ENCODE measurements at regions not wholly inside any gene's neighbourhood (a gene's known extent, or its start where the extent isn't known, plus 50 kb on each side); places are given as distances from the start of the nearest gene placed in this dataset.
"Not testable (repeated sequence)": the region's sequence is repeated elsewhere in the genome, so short reads cannot be mapped to it uniquely, and the experiment has no call there.

- no peak for DNase-seq (ENCODE audit: low read depth in 2 of 2)
Observed at GRCh38 chr12:41681898-41682297, 462.8 kb downstream of the GXYLT1 start.

GRCh38 chr12:41680155-41680554 is 464.5 kb downstream of the GXYLT1 start:
- DNase-seq (ENCODE audit: low read depth in 2 of 2) = no peak

GRCh38 chr12:41663598-41664265 is 475.6 kb downstream of the PDZRN4 start:
- DNase-seq (ENCODE audit: low read depth in 2 of 2) = no peak

- no peak for DNase-seq (ENCODE audit: low read depth in 2 of 2)
Observed at GRCh38 chr12:41661141-41661765, 473.1 kb downstream of the PDZRN4 start.

GRCh38 chr12:41656454-41656853 is 468.3 kb downstream of the PDZRN4 start:
- DNase-seq (ENCODE audit: low read depth in 2 of 2) = no peak

GRCh38 chr12:41653386-41654326 is 465.5 kb downstream of the PDZRN4 start:
- no peak for DNase-seq (ENCODE audit: low read depth in 2 of 2)

- DNase-seq (ENCODE audit: low read depth in 2 of 2) = no peak
Observed at GRCh38 chr12:41652981-41653380, 464.9 kb downstream of the PDZRN4 start.

- no peak for DNase-seq (ENCODE audit: low read depth in 2 of 2)
Observed at GRCh38 chr12:41645624-41646023, 457.5 kb downstream of the PDZRN4 start.

GRCh38 chr12:41642808-41643207 is 454.7 kb downstream of the PDZRN4 start:
- not testable (repeated sequence) for DNase-seq (ENCODE audit: low read depth in 2 of 2)

GRCh38 chr12:41636653-41637052 is 448.5 kb downstream of the PDZRN4 start:
- no peak for DNase-seq (ENCODE audit: low read depth in 2 of 2)

GRCh38 chr12:41635626-41636364 is 447.7 kb downstream of the PDZRN4 start:
- no peak for DNase-seq (ENCODE audit: low read depth in 2 of 2)

GRCh38 chr12:41634091-41634490 is 446.0 kb downstream of the PDZRN4 start:
- no peak for DNase-seq (ENCODE audit: low read depth in 2 of 2)

GRCh38 chr12:41629611-41630010 is 441.5 kb downstream of the PDZRN4 start:
- DNase-seq (ENCODE audit: low read depth in 2 of 2) = no peak

- DNase-seq (ENCODE audit: low read depth in 2 of 2) = no peak
Observed at GRCh38 chr12:41627476-41627875, 439.4 kb downstream of the PDZRN4 start.

- DNase-seq (ENCODE audit: low read depth in 2 of 2) = no peak
Observed at GRCh38 chr12:41624571-41624970, 436.5 kb downstream of the PDZRN4 start.

Measured in stimulated activated CD8-positive, alpha-beta memory T cell treated with anti-CD3 and anti-CD28 coated beads, Interleukin-7, amount 100 ng/mL, for 1 hour (primary cell).